GM10248 (cell line): ENCODE measurements at regions not wholly inside any gene's neighbourhood (a gene's known extent, or its start where the extent isn't known, plus 50 kb on each side); places are given as distances from the start of the nearest gene placed in this dataset.
"Not testable (repeated sequence)": the region's sequence is repeated elsewhere in the genome, so short reads cannot be mapped to it uniquely, and the experiment has no call there.

ENCODE experiments used
- CTCF ChIA-PET: fragments of 300-600 bp; sonication (Branson Sonifier 250); formaldehyde crosslinking; extraction: SDS; loops from one replicate; lab custom pipeline; 2021; ENCODE audit warnings: antibody characterized with exemption; lab: Yijun Ruan, JAX
- POLR2A ChIA-PET: fragments of 350-650 bp; sonication (Branson Sonifier 250); formaldehyde crosslinking; extraction: SDS; loops from one replicate; lab custom pipeline; 2020; ENCODE audit warnings: antibody characterized with exemption; lab: Yijun Ruan, JAX
- DNase-seq: peaks from one replicate; pipeline ENCODE4 v3.0.0; 2012; ENCODE audit errors: extremely low spot score
- TF ChIP-seq, protein P1 (sequence below): IDR thresholded peaks from 2 replicates; pipeline ENCODE4 v1.5.1; 2012; ENCODE audit warnings: mild to moderate bottlenecking, low read depth; ENCODE audit errors: extremely low read depth, missing control alignments, control extremely low read depth

DNA sequence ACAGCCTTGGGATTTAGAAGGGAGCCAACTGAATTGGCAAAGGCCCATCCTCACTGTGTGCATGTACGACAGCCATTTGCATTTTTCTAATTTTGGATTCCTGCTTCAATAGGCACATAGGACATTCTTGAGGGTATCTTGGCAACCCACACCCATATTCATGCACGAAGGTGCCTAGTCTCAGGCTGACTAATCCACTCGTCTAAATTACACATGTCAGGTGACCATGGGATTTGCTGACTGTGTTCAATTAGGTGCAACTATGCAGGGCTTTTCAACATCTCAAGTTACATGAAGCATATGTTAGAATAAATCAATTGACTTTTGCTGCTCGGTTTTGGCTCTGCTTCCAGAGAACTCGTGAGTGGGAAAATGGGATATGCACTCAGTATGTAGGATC, 249.7 kb downstream of the SP3 start:
- DNase-seq, result no peak
- ChIA-PET CTCF (no interaction called here), POLR2A (no interaction called here)
- TF ChIP-seq, protein P1, sequence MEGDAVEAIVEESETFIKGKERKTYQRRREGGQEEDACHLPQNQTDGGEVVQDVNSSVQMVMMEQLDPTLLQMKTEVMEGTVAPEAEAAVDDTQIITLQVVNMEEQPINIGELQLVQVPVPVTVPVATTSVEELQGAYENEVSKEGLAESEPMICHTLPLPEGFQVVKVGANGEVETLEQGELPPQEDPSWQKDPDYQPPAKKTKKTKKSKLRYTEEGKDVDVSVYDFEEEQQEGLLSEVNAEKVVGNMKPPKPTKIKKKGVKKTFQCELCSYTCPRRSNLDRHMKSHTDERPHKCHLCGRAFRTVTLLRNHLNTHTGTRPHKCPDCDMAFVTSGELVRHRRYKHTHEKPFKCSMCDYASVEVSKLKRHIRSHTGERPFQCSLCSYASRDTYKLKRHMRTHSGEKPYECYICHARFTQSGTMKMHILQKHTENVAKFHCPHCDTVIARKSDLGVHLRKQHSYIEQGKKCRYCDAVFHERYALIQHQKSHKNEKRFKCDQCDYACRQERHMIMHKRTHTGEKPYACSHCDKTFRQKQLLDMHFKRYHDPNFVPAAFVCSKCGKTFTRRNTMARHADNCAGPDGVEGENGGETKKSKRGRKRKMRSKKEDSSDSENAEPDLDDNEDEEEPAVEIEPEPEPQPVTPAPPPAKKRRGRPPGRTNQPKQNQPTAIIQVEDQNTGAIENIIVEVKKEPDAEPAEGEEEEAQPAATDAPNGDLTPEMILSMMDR, result no peak

DNA sequence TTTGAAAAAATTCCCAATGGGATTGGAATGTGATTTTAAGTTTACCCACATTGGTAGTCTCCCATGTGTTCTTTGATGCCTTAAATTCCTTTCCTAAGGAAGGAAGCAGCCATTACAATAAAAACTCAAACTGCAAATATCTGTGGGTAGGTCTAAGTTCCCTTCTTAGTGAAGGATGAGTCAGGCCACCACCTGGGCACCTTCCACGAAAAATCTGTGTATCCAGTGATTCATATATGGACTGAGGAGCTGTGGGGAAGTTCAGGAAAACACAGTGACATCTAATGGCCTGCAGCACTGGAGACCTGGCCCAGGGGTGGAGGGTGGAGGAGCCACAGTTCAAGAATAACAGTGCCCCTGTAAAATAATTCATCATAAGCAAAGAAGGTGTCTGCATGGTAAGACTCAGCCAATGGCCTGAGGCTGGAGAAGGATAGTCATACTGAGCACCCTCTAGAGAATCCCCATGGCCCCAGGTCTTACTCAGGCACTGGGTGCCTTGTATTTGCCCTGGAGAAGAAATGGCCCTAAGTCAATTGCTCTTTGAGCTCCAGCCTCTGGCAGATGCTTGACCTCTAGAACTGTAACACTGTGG, 248.6 kb downstream of the SP3 start:
- no peak for DNase-seq
- CTCF ChIA-PET, result no interaction called here
- POLR2A ChIA-PET, result no interaction called here
- TF ChIP-seq, protein P1, result no peak

DNA sequence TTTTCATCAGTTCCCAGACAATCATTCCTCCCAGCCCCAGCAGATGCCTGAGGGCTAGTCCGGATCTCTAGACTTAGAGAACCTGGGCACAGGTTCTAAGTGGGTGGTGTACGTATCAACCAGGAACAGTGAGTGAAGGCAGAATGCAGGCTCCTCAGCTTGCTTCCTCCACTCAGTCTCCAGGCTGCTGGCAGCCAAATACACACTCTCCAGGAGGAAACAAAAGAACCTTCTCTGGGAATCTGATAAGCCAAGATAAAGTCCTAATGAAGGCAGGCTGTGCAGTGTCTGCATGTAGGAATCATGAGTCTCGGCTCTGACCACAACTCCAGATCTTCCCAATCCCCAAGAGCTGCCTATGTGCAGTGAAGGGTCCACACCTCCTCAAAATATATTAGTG, 245.7 kb downstream of the SP3 start:
- no peak for DNase-seq
- TF ChIP-seq, protein P1, result no peak
- ChIA-PET CTCF (no interaction called here), POLR2A (no interaction called here)

DNA sequence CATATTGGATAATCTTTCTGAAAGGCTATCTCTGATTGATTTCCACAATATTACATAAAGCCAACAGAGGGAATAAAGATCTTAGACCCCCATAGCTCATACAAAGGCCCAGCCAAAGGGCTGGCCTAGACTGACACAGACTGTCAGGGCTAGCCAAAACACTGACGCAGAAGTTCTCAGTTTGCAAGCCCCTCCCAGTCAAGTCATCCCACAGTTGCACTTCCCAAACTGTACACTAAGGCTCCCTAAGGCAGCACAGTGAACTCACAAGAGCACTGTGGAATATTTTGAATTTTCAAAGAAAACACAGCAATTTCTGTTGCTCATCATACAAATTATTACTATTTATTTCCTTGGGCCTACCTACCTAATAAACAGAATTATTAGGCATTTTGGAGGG, 244.9 kb downstream of the SP3 start:
- TF ChIP-seq, protein P1, result no peak
- ChIA-PET CTCF (no interaction called here), POLR2A (no interaction called here)
- DNase-seq, result no peak

DNA sequence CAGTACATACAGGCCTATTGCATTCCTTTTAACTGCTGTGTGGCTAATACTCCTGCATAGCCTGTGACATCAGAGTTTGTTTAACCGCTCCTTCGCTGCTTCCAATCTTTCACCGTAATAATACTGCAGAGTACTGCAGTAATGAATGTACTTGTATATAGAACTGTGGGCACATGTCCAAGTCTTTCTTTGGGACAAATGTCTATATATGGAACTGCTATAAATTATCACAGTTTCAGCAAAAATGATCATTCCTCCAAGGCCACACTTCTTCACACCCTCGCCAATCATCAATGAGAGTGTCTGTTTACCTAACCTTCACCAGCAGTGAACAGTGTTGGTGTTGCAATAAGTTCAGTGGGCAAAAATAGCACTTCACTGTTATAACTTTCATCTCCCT, 230.4 kb downstream of the SP3 start:
- DNase-seq, result no peak
- CTCF ChIA-PET, result no interaction called here
- POLR2A ChIA-PET, result no interaction called here
- TF ChIP-seq, protein P1, result no peak

DNA sequence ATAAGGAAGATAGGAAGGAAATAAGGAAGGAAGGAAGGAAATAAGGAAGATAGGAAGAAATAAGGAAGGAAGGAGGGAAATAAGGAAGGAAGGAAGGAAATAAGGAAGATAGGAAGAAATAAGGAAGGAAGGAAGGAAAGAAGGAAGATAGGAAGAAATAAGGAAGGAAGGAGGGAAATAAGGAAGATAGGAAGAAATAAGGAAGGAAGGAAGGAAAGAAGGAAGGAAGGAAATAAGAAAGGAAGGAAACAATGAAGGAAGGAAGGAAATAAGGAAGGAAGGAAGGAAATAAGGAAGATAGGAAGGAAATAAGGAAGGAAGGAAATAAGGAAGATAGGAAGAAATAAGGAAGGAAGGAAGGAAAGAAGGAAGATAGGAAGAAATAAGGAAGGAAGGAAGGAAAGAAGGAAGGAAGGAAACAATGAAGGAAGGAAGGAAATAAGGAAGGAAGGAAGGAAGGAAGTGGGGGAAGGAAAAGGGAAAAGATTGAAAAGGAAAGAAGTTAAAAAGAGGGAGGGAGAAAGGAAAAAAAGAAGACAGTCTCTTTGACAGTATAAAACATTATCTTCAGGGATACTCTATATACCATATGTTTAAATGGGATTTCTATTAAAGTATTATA, 227.1 kb downstream of the SP3 start:
- POLR2A ChIA-PET, DNase-seq: not testable (repeated sequence)
- CTCF ChIA-PET, result interaction anchor here (1.3 kb wide), 1 partner anchor 12 kb away, joined by 4 read pairs; no protein-coding TSS in a partner anchor

DNA sequence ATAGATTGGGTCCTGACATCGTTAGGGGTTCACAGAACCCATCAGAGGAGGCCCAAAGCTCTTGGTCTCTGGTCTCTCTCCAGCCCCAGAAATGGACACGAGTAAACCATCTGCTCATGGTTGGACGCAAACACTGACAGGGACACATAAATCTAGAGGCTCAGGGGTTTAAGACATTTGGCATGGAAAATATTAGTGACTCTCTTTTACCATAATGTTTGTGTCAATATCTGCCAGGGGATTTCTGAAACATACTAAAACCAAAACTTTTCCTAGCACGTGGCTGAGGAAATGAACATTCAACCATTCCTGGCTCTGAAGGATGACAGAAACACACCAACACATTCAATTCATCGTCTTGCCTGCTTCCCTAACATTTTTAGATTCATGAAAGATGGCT, 226.2 kb downstream of the SP3 start:
- TF ChIP-seq, protein P1, result no peak
- CTCF ChIA-PET, result interaction anchor here (1.3 kb wide), 1 partner anchor 13 kb away, joined by 4 read pairs; no protein-coding TSS in a partner anchor
- POLR2A ChIA-PET, result no interaction called here

More for the DNA sequence above, 226.2 kb downstream of the SP3 start:
- no peak for DNase-seq
